PC-9 (cell line): ENCODE measurements at regions not wholly inside any gene's neighbourhood (a gene's known extent, or its start where the extent isn't known, plus 50 kb on each side); places are given as distances from the start of the nearest gene placed in this dataset.

Source experiments
- EZH2 ChIP-seq: fragments of 200-600 bp; sonication (generic); IDR thresholded peaks from 2 replicates; pipeline ENCODE4 v1.8.0; 2017; ENCODE audit warnings: antibody characterized with exemption, low read depth
- TF ChIP-seq, protein P1 (sequence below): fragments of 200-600 bp; sonication (generic); conservative IDR thresholded peaks from 2 replicates; pipeline ENCODE4 v1.6.1; 2017; ENCODE audit warnings: mixed run types, antibody characterized with exemption, mild to moderate bottlenecking, moderate library complexity

DNA sequence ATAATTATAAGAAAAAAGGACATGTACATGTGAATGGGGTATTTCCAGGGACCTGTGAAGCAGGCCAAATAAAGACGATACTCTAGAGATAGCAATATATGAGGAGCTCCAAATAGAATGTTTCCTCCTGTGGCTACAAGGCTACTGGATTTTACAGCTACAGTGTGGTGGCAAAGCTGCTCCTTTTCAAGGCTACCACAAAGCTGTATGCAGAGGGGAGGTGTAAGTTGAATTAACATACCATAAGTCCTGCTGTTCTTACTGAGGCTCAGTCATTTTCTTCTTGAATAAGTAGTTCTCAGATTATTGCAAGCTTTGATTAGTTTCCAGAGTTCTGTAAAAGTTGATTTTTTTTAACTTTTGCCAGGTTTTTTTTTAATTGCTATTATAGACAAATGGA lies 1184.6 kb upstream of the EPHA6 start:
- TF ChIP-seq, protein P1, sequence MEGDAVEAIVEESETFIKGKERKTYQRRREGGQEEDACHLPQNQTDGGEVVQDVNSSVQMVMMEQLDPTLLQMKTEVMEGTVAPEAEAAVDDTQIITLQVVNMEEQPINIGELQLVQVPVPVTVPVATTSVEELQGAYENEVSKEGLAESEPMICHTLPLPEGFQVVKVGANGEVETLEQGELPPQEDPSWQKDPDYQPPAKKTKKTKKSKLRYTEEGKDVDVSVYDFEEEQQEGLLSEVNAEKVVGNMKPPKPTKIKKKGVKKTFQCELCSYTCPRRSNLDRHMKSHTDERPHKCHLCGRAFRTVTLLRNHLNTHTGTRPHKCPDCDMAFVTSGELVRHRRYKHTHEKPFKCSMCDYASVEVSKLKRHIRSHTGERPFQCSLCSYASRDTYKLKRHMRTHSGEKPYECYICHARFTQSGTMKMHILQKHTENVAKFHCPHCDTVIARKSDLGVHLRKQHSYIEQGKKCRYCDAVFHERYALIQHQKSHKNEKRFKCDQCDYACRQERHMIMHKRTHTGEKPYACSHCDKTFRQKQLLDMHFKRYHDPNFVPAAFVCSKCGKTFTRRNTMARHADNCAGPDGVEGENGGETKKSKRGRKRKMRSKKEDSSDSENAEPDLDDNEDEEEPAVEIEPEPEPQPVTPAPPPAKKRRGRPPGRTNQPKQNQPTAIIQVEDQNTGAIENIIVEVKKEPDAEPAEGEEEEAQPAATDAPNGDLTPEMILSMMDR = no peak
- no peak for TF ChIP-seq EZH2
